ENCODE measurements at regions not wholly inside any gene's neighbourhood (a gene's known extent, or its start where the extent isn't known, plus 50 kb on each side); places are given as distances from the start of the nearest gene placed in this dataset.

DNA sequence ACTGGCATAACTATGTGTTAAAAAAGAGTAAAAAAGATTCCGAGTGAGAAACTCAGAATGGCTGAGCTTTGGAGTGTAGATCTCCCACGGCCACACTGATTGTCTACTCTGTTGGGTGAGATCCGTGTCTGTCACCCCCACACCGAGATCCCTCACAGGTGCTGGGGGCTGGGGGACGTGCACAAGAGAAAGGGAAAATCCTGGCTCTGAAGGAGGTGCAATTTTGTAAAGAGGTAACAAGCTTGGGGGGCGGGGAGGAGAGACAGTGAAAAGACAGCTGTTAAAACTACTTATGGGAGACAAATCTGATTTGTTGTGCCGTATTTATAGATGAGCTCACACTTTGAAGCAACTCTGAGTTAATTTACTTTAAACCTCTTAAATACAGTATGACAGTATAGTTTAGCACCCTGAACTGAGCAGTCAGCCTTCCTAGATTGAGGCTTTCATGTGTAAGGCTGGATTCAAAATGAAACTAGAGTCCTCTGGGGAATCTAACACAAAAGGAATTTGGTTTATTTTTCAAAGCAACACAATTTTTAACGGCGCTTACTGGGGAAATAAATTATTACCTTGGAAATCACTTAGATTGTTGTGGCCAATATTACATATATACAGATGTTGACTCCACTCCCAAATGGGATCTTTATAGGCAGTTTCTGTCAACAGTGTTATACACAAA, 167.4 kb upstream of the RGS6 start (continued):
- no peak for TF ChIP-seq ETS1 (IDR thresholded peaks at IDR 0.05)
- no peak for TF ChIP-seq EZH2phosphoT487 (IDR thresholded peaks at IDR 0.05; ENCODE audit: unreplicated experiment)
- TF ChIP-seq NANOG (IDR thresholded peaks at IDR 0.05; ENCODE audit: borderline replicate concordance): no peak

DNA sequence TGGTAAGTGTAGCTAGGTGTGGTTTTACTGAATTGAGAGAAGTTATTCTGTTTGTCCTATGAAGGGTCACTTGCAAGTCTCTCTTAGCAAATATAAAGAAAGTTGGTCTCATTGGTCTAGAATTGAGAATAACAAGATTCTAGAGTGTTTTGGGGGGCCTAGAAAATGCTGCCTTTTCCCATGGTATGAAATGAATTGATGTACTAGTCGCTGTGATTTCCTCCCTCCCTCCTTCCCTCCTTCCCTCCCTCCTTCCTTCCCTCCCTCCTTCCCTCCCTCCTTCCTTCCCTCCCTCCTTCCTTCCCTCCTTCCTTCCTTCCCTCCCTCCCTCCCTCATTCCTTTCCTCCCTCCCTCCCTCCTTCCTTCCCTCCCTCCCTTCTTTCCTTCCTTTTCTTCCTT, 166.7 kb upstream of the RGS6 start:
- H4K20me1 ChIP-seq (replicated peaks; ENCODE audit: insufficient read depth): no peaks in the 10 kb centered on the region
- H2AFZ ChIP-seq: no peak overlapping the region
- Mint-ChIP-seq H3K4me3 (no peak overlapping the region), H3K27me3 (ENCODE audit: insufficient read depth, low read depth, poor library complexity) (no peaks in the 10 kb centered on the region), H3K27ac (no peak overlapping the region), H3K4me1 (peaks cover 9% of the 10 kb centered on the region), H3K36me3 (ENCODE audit: low read depth) (peaks cover 3% of the 10 kb centered on the region; the same call in 1 of the 3 replicates), H3K9me3 (no peaks in the 10 kb centered on the region; the same call in 2 of the 3 replicates)
- DNase-seq (ENCODE audit: low spot score): no peak
- no peak for ATAC-seq
- peaks cover 10% of the 10 kb centered on the region; the same call in 1 of the 2 replicates for H3K4me1 ChIP-seq (ENCODE audit: insufficient read depth)
- H3K4me2 ChIP-seq: no peak overlapping the region
- no peaks in the 10 kb centered on the region for H3K36me3 ChIP-seq (ENCODE audit: insufficient read depth)
- H3K9me2 ChIP-seq (ENCODE audit: insufficient read depth): peaks cover 6% of the 10 kb centered on the region; the same call in 1 of the 2 replicates
- H3K79me2 ChIP-seq (replicated peaks; ENCODE audit: insufficient read depth): no peaks in the 10 kb centered on the region
- no peaks in the 10 kb centered on the region for H3F3A ChIP-seq (replicated peaks; ENCODE audit: low read depth)
- H3K27me3 ChIP-seq (ENCODE audit: insufficient read depth): no peaks in the 10 kb centered on the region
- no peak overlapping the region for H3K27ac ChIP-seq (ENCODE audit: low read depth)
- no peak overlapping the region for H3K4me3 ChIP-seq
- no peak for TF ChIP-seq EZH2 (IDR thresholded peaks at IDR 0.05; ENCODE audit: low read depth, unreplicated experiment)
- no peak for TF ChIP-seq POLR2AphosphoS5 (IDR thresholded peaks at IDR 0.05; ENCODE audit: low read depth)
- TF ChIP-seq, protein P1, sequence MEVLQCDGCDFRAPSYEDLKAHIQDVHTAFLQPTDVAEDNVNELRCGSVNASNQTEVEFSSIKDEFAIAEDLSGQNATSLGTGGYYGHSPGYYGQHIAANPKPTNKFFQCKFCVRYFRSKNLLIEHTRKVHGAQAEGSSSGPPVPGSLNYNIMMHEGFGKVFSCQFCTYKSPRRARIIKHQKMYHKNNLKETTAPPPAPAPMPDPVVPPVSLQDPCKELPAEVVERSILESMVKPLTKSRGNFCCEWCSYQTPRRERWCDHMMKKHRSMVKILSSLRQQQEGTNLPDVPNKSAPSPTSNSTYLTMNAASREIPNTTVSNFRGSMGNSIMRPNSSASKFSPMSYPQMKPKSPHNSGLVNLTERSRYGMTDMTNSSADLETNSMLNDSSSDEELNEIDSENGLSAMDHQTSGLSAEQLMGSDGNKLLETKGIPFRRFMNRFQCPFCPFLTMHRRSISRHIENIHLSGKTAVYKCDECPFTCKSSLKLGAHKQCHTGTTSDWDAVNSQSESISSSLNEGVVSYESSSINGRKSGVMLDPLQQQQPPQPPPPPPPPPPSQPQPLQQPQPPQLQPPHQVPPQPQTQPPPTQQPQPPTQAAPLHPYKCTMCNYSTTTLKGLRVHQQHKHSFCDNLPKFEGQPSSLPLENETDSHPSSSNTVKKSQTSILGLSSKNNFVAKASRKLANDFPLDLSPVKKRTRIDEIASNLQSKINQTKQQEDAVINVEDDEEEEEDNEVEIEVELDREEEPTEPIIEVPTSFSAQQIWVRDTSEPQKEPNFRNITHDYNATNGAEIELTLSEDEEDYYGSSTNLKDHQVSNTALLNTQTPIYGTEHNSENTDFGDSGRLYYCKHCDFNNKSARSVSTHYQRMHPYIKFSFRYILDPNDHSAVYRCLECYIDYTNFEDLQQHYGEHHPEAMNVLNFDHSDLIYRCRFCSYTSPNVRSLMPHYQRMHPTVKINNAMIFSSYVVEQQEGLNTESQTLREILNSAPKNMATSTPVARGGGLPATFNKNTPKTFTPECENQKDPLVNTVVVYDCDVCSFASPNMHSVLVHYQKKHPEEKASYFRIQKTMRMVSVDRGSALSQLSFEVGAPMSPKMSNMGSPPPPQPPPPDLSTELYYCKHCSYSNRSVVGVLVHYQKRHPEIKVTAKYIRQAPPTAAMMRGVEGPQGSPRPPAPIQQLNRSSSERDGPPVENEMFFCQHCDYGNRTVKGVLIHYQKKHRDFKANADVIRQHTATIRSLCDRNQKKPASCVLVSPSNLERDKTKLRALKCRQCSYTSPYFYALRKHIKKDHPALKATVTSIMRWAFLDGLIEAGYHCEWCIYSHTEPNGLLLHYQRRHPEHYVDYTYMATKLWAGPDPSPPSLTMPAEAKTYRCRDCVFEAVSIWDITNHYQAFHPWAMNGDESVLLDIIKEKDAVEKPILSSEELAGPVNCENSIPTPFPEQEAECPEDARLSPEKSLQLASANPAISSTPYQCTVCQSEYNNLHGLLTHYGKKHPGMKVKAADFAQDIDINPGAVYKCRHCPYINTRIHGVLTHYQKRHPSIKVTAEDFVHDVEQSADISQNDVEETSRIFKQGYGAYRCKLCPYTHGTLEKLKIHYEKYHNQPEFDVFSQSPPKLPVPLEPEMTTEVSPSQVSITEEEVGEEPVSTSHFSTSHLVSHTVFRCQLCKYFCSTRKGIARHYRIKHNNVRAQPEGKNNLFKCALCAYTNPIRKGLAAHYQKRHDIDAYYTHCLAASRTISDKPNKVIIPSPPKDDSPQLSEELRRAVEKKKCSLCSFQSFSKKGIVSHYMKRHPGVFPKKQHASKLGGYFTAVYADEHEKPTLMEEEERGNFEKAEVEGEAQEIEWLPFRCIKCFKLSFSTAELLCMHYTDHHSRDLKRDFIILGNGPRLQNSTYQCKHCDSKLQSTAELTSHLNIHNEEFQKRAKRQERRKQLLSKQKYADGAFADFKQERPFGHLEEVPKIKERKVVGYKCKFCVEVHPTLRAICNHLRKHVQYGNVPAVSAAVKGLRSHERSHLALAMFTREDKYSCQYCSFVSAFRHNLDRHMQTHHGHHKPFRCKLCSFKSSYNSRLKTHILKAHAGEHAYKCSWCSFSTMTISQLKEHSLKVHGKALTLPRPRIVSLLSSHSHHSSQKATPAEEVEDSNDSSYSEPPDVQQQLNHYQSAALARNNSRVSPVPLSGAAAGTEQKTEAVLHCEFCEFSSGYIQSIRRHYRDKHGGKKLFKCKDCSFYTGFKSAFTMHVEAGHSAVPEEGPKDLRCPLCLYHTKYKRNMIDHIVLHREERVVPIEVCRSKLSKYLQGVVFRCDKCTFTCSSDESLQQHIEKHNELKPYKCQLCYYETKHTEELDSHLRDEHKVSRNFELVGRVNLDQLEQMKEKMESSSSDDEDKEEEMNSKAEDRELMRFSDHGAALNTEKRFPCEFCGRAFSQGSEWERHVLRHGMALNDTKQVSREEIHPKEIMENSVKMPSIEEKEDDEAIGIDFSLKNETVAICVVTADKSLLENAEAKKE (CRISPR knock-in tag; IDR thresholded peaks at IDR 0.05): no peak
- TF ChIP-seq EZH2phosphoT487 (IDR thresholded peaks at IDR 0.05; ENCODE audit: unreplicated experiment): no peak
- TF ChIP-seq NANOG (IDR thresholded peaks at IDR 0.05; ENCODE audit: borderline replicate concordance): no peak
- TF ChIP-seq ZNF331 (CRISPR knock-in tag; IDR thresholded peaks at IDR 0.05; ENCODE audit: low read depth): no peak
- no peak for TF ChIP-seq CREB1 (CRISPR knock-in tag; IDR thresholded peaks at IDR 0.05; ENCODE audit: low read depth)
- TF ChIP-seq JUNB (IDR thresholded peaks at IDR 0.05; ENCODE audit: unreplicated experiment): no peak
- no peak for TF ChIP-seq ZNF114 (CRISPR knock-in tag; IDR thresholded peaks at IDR 0.05)
- TF ChIP-seq, protein P2, sequence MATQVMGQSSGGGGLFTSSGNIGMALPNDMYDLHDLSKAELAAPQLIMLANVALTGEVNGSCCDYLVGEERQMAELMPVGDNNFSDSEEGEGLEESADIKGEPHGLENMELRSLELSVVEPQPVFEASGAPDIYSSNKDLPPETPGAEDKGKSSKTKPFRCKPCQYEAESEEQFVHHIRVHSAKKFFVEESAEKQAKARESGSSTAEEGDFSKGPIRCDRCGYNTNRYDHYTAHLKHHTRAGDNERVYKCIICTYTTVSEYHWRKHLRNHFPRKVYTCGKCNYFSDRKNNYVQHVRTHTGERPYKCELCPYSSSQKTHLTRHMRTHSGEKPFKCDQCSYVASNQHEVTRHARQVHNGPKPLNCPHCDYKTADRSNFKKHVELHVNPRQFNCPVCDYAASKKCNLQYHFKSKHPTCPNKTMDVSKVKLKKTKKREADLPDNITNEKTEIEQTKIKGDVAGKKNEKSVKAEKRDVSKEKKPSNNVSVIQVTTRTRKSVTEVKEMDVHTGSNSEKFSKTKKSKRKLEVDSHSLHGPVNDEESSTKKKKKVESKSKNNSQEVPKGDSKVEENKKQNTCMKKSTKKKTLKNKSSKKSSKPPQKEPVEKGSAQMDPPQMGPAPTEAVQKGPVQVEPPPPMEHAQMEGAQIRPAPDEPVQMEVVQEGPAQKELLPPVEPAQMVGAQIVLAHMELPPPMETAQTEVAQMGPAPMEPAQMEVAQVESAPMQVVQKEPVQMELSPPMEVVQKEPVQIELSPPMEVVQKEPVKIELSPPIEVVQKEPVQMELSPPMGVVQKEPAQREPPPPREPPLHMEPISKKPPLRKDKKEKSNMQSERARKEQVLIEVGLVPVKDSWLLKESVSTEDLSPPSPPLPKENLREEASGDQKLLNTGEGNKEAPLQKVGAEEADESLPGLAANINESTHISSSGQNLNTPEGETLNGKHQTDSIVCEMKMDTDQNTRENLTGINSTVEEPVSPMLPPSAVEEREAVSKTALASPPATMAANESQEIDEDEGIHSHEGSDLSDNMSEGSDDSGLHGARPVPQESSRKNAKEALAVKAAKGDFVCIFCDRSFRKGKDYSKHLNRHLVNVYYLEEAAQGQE (IDR thresholded peaks at IDR 0.05; ENCODE audit: unreplicated experiment): no peak
- TF ChIP-seq CTCF (conservative IDR thresholded peaks at IDR 0.05; ENCODE audit: low read depth in 2 of 2): no peak

Measured in GM23338 (cell line).